Fibroblast of skin of right quadriceps (primary cell): ENCODE measurements at regions not wholly inside any gene's neighbourhood (a gene's known extent, or its start where the extent isn't known, plus 50 kb on each side); places are given as distances from the start of the nearest gene placed in this dataset.

Source experiments
- DNase-seq: peaks from one replicate; pipeline ENCODE4 v3.0.0-alpha.2; 2013

GRCh38 chr7:17699696-17700095, 240.6 kb downstream of the SNX13 start:
- DNase-seq = no peak

GRCh38 chr7:17700138-17700537, 240.2 kb downstream of the SNX13 start:
- no peak for DNase-seq

- no peak for DNase-seq
Measured at GRCh38 chr7:17706275-17706674, 234.0 kb downstream of the SNX13 start.

- DNase-seq = peak; percentile 65
Measured at GRCh38 chr7:17706734-17707133, 233.6 kb downstream of the SNX13 start.

- no peak for DNase-seq
Measured at GRCh38 chr7:17709127-17709526, 231.2 kb downstream of the SNX13 start.

GRCh38 chr7:17709599-17709998, 230.7 kb downstream of the SNX13 start:
- DNase-seq = no peak

GRCh38 chr7:17710312-17710711, 230.0 kb downstream of the SNX13 start:
- no peak for DNase-seq

GRCh38 chr7:17713584-17713983, 226.7 kb downstream of the SNX13 start:
- DNase-seq = peak; percentile 22

GRCh38 chr7:17716816-17717215, 223.5 kb downstream of the SNX13 start:
- no peak for DNase-seq

- no peak for DNase-seq
Measured at GRCh38 chr7:17719998-17720397, 220.3 kb downstream of the SNX13 start.

GRCh38 chr7:17721736-17722285, 218.5 kb downstream of the SNX13 start:
- DNase-seq = no peak

GRCh38 chr7:17722798-17723197, 217.5 kb downstream of the SNX13 start:
- DNase-seq = no peak

GRCh38 chr7:17725821-17726220, 214.5 kb downstream of the SNX13 start:
- peak; percentile 8 for DNase-seq

GRCh38 chr7:17732083-17732482, 208.2 kb downstream of the SNX13 start:
- no peak for DNase-seq
